ENCODE measurements at regions not wholly inside any gene's neighbourhood (a gene's known extent, or its start where the extent isn't known, plus 50 kb on each side); places are given as distances from the start of the nearest gene placed in this dataset.

GRCh38 chr13:23995283-23996073, 98.2 kb upstream of the C1QTNF9B start:
- POLR2A ChIA-PET, result interaction anchor here (0.6 to 0.9 kb wide), 2 partner anchors 11 to 42 kb away, joined by 3 to 5 read pairs; no protein-coding TSS in a partner anchor
- no peak for TF ChIP-seq CTCF (IDR thresholded peaks at IDR 0.05; ENCODE audit: unreplicated experiment)
- H3K4me1 Mint-ChIP-seq (ENCODE audit: insufficient read depth, unreplicated experiment), result no peaks in the 10 kb centered on the region

GRCh38 chr13:23996456-23996855, 99.2 kb upstream of the C1QTNF9B start:
- H3K36me3 Mint-ChIP-seq (ENCODE audit: insufficient read depth, unreplicated experiment), result no peaks in the 10 kb centered on the region
- no peak overlapping the region for H3K4me3 Mint-ChIP-seq (ENCODE audit: unreplicated experiment)
- DNase-seq (ENCODE audit: unreplicated experiment), result no peak
- H3K27ac Mint-ChIP-seq (ENCODE audit: low read depth, unreplicated experiment), result no peak overlapping the region
- peaks cover 8% of the 10 kb centered on the region for H3K9me3 Mint-ChIP-seq (ENCODE audit: unreplicated experiment)
- no peak for TF ChIP-seq CTCF (IDR thresholded peaks at IDR 0.05; ENCODE audit: unreplicated experiment)
- no peaks in the 10 kb centered on the region for H3K4me1 Mint-ChIP-seq (ENCODE audit: insufficient read depth, unreplicated experiment)
- intact Hi-C loops (cut with micrococcal nuclease), result no loop called here
- peaks cover 5% of the 10 kb centered on the region for H3K27me3 Mint-ChIP-seq (ENCODE audit: insufficient read depth, unreplicated experiment)
- POLR2A ChIA-PET, result no interaction called here
- no TSS peak for BruUV-seq (replicated peaks)
- CTCF ChIA-PET, result no interaction called here

More at GRCh38 chr13:23995283-23996073, 98.2 kb upstream of the C1QTNF9B start:
- Mint-ChIP-seq H3K4me3 (ENCODE audit: unreplicated experiment) (no peak overlapping the region), H3K27ac (ENCODE audit: low read depth, unreplicated experiment) (no peak overlapping the region), H3K27me3 (ENCODE audit: insufficient read depth, unreplicated experiment) (peaks cover 15% of the 10 kb centered on the region), H3K9me3 (ENCODE audit: unreplicated experiment) (peaks cover 8% of the 10 kb centered on the region), H3K36me3 (ENCODE audit: insufficient read depth, unreplicated experiment) (no peaks in the 10 kb centered on the region)
- DNase-seq (ENCODE audit: unreplicated experiment), result no peak
- intact Hi-C loops (cut with micrococcal nuclease), result no loop called here
- CTCF ChIA-PET, result interaction anchor here (0.6 to 1.2 kb wide), 3 partner anchors 11 to 400 kb away, joined by 3 read pairs; no protein-coding TSS in a partner anchor
- BruUV-seq (replicated peaks), result no TSS peak

- POLR2A ChIA-PET, result interaction anchor here (1.0 kb wide), 1 partner anchor 19 kb away, joined by 3 read pairs; no protein-coding TSS in a partner anchor
- no peak for TF ChIP-seq CTCF (IDR thresholded peaks at IDR 0.05; ENCODE audit: unreplicated experiment)
- Mint-ChIP-seq H3K4me1 (ENCODE audit: insufficient read depth, unreplicated experiment) (no peaks in the 10 kb centered on the region), H3K36me3 (ENCODE audit: insufficient read depth, unreplicated experiment) (no peaks in the 10 kb centered on the region), H3K4me3 (ENCODE audit: unreplicated experiment) (no peak overlapping the region), H3K27me3 (ENCODE audit: insufficient read depth, unreplicated experiment) (no peaks in the 10 kb centered on the region), H3K9me3 (ENCODE audit: unreplicated experiment) (peaks cover 8% of the 10 kb centered on the region), H3K27ac (ENCODE audit: low read depth, unreplicated experiment) (no peak overlapping the region)
- CTCF ChIA-PET, result no interaction called here
- no TSS peak for BruUV-seq (replicated peaks)
- no peak for DNase-seq (ENCODE audit: unreplicated experiment)
- intact Hi-C loops (cut with micrococcal nuclease), result no loop called here
These were observed 102.1 kb upstream of the C1QTNF9B start for GRCh38 chr13:23999424-23999823.

- intact Hi-C loops (cut with micrococcal nuclease), result no loop called here
- CTCF ChIA-PET, result interaction anchor here (0.7 kb wide), 1 partner anchor 80 kb away, joined by 3 read pairs; no protein-coding TSS in a partner anchor
These were observed 105.0 kb upstream of the C1QTNF9B start for GRCh38 chr13:24002206-24002815.

More at GRCh38 chr13:24002206-24002815, 105.0 kb upstream of the C1QTNF9B start:
- no TSS peak for BruUV-seq (replicated peaks)
- no peak for TF ChIP-seq CTCF (IDR thresholded peaks at IDR 0.05; ENCODE audit: unreplicated experiment)
- no peaks in the 10 kb centered on the region for H3K36me3 Mint-ChIP-seq (ENCODE audit: insufficient read depth, unreplicated experiment)
- H3K4me1 Mint-ChIP-seq (ENCODE audit: insufficient read depth, unreplicated experiment), result no peaks in the 10 kb centered on the region
- H3K27me3 Mint-ChIP-seq (ENCODE audit: insufficient read depth, unreplicated experiment), result peaks cover 13% of the 10 kb centered on the region
- no peak overlapping the region for H3K27ac Mint-ChIP-seq (ENCODE audit: low read depth, unreplicated experiment)
- peaks cover 4% of the 10 kb centered on the region for H3K9me3 Mint-ChIP-seq (ENCODE audit: unreplicated experiment)
- POLR2A ChIA-PET, result no interaction called here
- no peak for DNase-seq (ENCODE audit: unreplicated experiment)
- no peak overlapping the region for H3K4me3 Mint-ChIP-seq (ENCODE audit: unreplicated experiment)

All from MCF 10A (cell line).